Bronchial epithelial cell (primary cell): ENCODE measurements at regions not wholly inside any gene's neighbourhood (a gene's known extent, or its start where the extent isn't known, plus 50 kb on each side); places are given as distances from the start of the nearest gene placed in this dataset.

Source experiments
- DNase-seq: peaks from one replicate; pipeline ENCODE4 v3.0.0-alpha.2; 2010; ENCODE audit warnings: low read depth
- FAIRE-seq: peaks from 2 replicates; lab custom pipeline; 2011; peaks lifted over from hg19 to GRCh38; lab: Jason Lieb, UNC
- H3K27me3 ChIP-seq: 2 replicates; pipeline ENCODE4 v1.5.1; 2011; ENCODE audit warnings: low read length; ENCODE audit not compliant: control insufficient read depth, insufficient read depth
- H3K36me3 ChIP-seq: 2 replicates; pipeline ENCODE4 v1.5.1; 2011; ENCODE audit warnings: low read length; ENCODE audit not compliant: control insufficient read depth, insufficient read depth
- H3K4me3 ChIP-seq: 2 replicates; pipeline ENCODE4 v1.5.1; 2011; ENCODE audit warnings: mild to moderate bottlenecking, low read depth, low read length, control low read depth
- TF ChIP-seq, protein P1 (sequence below): IDR thresholded peaks from 2 replicates; pipeline ENCODE4 v1.5.1; 2011; ENCODE audit warnings: mild to moderate bottlenecking, moderate library complexity, low read length, control low read depth, inconsistent platforms; ENCODE audit not compliant: insufficient read depth, severe bottlenecking

DNA sequence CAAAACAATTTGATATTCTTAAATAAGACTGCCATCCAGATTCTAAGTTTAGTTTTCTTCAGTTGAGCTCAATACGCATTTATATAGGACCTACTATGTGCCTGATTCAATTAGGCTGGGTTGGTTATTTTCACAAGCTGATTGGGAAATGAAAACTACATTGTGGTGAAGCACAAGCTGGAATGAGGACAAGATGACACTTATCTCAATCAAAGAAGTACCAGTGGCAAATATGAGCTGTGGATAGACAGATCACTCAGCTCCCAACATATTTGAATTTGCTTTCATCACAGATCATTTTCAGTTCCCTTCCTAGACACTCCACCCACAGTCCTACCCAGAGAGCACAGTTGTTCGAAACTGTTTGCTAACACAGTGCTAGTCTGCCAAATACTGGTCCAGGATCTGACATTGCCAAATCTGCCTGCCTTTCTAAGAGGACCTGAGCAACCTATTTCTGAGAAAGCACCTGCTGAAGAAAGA lies 74.7 kb downstream of the LLPH start:
- H3K4me3 ChIP-seq = no peak overlapping the region
- FAIRE-seq = no peak
- TF ChIP-seq, protein P1, sequence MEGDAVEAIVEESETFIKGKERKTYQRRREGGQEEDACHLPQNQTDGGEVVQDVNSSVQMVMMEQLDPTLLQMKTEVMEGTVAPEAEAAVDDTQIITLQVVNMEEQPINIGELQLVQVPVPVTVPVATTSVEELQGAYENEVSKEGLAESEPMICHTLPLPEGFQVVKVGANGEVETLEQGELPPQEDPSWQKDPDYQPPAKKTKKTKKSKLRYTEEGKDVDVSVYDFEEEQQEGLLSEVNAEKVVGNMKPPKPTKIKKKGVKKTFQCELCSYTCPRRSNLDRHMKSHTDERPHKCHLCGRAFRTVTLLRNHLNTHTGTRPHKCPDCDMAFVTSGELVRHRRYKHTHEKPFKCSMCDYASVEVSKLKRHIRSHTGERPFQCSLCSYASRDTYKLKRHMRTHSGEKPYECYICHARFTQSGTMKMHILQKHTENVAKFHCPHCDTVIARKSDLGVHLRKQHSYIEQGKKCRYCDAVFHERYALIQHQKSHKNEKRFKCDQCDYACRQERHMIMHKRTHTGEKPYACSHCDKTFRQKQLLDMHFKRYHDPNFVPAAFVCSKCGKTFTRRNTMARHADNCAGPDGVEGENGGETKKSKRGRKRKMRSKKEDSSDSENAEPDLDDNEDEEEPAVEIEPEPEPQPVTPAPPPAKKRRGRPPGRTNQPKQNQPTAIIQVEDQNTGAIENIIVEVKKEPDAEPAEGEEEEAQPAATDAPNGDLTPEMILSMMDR = no peak
- no peaks in the 10 kb centered on the region for H3K36me3 ChIP-seq
- no peak for DNase-seq
- H3K27me3 ChIP-seq = no peaks in the 10 kb centered on the region

DNA sequence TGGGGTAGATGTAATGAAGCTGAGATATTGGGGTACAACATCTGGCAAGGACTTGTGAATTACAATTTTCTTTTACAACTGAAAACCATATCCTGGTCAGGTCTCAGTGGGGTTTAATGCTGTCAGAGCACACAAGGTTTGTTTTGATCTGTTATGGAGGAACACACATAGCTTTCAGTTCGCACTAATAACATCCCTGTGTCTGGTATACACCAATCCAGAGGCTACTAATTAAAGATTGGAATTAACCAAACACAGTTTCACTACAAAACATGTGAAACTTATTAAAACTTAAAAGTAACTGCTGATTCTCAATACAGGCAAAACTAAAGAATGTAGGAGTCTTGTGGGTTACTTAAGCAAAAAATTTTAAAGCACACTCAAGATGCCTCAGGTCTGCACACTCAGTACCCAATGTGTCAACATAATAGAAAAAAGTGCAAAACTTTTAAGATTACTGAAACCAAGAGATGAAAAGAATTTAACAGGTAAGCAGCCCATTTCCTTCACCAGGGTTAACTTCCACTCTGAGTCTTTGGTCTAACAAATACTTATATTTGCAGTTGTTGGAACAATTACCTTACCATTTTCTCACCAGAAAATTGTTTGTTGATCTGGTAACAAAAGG lies 77.4 kb downstream of the LLPH start:
- FAIRE-seq = no peak
- Histone ChIP-seq H3K27me3 (no peaks in the 10 kb centered on the region), H3K4me3 (no peak overlapping the region), H3K36me3 (no peaks in the 10 kb centered on the region)
- DNase-seq = no peak
- TF ChIP-seq, protein P1 = no peak

DNA sequence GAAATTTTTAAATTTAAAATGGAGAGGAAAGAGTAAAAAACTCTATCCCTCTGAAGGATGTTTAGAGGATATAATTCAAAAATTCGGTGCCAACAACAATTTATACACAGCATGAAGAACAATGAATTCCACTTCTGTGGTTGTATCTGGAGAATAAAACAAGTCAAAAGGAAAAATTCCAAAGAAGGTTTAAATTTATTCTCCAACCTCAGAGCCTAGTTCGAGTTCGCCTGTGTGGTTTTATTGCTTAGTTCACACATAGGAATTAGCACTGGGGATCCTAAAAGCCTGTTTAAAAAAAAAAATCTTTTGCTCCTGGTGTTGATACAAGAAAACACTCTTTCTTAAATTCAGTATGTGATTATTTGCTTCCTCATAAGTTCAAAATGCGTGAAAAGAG lies 79.2 kb downstream of the LLPH start:
- H3K27me3 ChIP-seq = no peaks in the 10 kb centered on the region
- H3K36me3 ChIP-seq = no peaks in the 10 kb centered on the region
- DNase-seq (no peak), FAIRE-seq (no peak)
- TF ChIP-seq, protein P1 = no peak
- no peak overlapping the region for H3K4me3 ChIP-seq

DNA sequence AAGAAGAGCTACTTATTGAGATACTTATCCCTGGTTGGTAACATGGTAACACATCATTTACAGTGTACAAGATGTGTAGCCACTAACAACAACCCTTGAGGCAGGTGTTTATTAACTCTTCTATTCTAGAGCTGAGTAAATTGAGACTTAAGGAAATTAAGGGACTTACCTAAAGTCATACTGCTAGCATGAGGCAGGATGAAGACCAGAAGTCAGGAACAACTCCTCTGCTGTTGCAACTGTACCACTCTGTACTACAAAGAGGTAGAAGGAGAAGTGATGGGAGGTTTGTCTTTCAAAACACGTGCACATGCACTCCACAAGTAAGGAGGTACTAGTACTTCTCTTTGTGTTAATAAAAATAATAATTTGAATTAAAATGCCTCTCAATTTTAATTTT lies 79.9 kb downstream of the LLPH start:
- no peak for DNase-seq
- TF ChIP-seq, protein P1 = no peak
- Histone ChIP-seq H3K27me3 (no peaks in the 10 kb centered on the region), H3K36me3 (no peaks in the 10 kb centered on the region), H3K4me3 (no peak overlapping the region)
- FAIRE-seq = no peak

DNA sequence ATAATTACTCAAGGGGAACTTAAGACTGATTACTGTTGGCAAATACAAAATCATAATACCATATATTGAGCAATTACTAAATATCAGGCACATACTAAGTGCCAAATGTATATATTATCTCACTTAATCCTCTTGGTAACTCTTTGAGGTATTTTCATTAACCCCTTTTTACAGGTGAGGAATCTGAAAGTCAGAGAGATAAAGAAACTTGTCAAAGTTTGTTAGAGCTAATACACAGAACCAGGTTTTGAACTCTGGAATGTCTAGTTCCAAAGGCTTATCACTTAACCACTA lies 80.3 kb downstream of the LLPH start:
- TF ChIP-seq, protein P1 = no peak
- DNase-seq (no peak), FAIRE-seq (no peak)
- Histone ChIP-seq H3K4me3 (no peak overlapping the region), H3K36me3 (no peaks in the 10 kb centered on the region), H3K27me3 (no peaks in the 10 kb centered on the region)

DNA sequence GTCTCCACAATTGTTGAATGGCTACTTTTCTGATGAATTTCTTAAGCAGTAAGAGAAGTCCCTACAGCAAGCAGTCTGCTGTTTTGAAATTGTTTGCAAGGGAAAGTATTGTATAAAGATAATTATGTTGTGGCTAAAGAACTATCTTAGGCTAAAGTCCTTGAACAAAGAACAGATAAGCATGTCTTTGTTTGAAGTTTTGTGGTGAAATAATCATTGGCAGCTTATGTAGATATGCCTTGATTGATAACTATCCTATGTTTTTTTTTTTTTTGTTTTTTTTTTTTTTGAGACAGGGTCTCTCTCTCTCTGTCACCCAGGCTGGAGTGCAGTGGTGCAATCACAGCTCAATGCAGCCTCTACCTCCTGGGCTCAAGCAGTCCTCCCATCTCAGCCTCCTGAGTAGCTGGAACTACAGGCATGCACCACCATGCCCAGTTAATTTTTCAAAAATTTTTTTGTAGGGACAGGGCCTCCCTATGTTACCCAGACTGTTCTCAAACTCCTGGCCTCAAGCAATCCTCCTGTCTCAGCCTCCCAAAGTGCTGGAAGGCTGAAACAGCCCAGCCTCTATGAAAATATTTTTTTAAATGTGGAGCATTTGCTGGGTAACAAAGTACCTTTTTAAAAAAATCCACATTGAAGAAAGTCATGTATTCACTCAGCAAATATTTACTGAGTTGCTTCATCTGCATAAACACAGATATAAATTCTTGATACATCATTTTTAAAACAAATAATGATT lies 80.8 kb downstream of the LLPH start:
- Histone ChIP-seq H3K36me3 (no peaks in the 10 kb centered on the region), H3K27me3 (no peaks in the 10 kb centered on the region), H3K4me3 (no peak overlapping the region)
- DNase-seq (no peak), FAIRE-seq (no peak)
- TF ChIP-seq, protein P1 = no peak
